NCI-H526 (cell line): ENCODE measurements at regions not wholly inside any gene's neighbourhood (a gene's known extent, or its start where the extent isn't known, plus 50 kb on each side); places are given as distances from the start of the nearest gene placed in this dataset.

Experiments
- DNase-seq, 2 experiments: peaks; one replicate each; lab custom pipeline; 2025; lab: John Stamatoyannopoulos, UW

DNA sequence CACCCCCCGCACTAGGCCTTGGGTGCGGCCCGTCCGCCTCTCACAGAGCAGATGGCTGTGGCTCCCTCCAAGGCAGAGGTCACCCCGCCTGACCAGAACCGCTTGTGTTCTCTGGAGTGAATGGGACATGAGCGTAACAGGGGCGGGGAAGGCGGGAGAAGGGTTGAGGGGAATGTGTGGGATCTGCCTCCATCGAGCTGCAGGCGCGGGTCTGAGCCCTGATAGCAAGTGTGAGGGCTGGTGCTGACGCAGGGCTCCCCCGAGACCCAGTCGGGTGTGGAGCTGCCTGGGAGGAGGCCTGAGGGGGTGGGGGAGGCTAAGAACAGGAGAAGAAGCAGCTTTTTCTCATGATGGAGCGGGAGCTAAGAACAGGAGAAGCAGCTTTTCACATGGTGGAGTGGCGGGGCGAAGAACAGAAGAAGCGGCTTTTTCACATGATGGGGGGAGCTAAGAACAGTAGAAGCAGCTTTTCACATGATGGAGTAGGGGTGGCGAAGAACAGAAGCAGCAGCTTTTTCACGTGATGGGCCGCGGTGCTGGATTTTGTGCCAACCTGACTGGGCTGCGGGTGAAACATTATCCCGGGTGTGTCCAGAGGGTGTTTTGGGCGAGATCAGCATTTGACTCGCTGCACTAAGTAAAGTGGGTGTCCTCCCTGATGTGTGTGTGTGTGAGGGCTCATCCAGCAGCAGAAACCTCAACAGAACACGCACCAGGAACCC lies 169.3 kb downstream of the TTLL2 start:
- DNase-seq = no peak

DNA sequence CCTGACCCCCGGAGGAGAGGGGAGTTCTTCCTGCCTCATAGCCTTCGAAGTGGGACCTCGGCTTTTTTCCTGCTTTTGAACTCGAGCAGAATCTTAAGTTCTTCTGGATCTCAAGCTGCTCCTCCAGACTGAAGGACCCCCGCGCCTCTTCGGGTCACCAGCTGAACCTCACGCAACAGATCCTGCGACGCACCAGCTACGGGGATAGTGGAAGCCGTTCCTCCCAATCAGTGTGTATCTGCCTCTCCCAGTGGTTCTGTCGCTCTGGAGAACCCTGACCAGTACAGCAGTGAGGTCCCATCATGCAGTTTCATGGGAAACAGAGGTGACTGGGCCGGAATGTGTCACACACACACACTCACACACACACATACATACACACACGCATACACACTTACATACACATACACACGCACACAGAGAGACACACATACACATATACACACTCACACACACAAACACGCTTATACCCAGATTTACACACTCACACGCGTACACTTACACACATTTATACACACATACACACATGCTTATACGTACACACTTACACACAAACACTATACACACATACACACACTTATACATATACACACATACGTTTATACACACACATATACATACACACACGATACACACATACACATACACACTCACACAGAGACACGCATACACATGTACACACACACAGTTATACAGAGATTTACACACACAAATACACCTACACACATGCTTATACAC lies 170.0 kb downstream of the TTLL2 start:
- DNase-seq = no peak

DNA sequence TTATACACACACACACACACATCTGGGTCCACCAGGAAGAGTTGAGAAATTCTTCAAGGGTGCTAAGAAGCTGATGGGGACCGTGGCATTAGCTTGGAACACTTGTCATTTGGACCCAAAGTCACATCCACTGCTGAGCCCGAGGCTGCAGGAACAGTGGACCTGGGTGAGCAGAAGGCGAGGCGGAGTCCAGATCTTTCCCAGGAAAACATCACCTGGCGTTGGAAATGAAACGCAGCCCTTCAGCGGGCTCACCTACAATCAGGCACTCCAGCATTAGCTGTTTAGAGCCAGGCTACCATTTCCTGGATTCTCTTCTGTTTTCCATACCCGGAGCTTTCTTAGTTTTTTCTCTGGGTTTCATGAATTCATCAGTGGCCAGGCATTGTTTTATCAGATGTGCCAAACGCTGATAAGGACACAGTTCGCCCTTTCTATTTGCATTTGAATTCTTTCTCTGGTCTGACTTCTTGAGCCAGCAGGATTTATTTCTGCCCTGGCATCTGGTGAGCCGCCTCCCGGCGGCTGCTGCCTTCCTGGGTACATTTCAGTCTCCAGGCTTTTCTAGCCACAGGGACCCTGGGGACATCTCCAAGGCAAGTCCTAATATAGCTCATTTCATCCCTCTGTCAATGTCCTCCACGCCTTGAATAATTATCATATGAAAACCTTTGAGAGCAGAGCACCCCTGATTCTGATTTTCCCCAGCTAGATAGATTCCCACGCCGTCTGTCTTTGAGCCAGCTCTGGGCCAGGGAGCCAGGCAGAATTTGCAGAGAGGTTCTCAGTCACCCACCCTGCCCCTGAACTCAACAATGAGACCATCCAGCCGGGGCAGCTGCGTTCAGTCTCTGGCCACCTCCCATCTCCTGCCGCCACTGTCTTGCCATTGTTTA lies 170.9 kb downstream of the TTLL2 start:
- peak; percentile 29 to 58 for DNase-seq

DNA sequence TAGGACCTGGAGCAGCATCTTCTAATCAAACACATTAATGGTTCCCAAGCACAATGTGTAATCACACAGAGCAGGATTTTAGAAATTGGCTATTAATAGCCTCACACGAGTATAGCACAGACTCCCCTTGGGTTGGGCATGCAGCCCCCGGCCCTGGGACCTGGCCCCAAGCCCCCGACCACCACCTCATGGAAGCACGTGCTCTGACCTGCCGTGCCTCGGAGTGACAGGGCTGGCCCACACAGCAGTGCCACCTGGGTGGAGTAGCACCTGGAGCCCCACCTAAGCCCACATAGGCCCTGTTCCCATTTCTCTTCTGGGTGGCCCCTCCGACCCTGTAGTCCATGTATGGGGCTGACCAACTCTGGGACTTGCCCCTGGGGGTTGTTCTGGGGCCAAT lies 171.8 kb downstream of the TTLL2 start:
- no peak for DNase-seq

DNA sequence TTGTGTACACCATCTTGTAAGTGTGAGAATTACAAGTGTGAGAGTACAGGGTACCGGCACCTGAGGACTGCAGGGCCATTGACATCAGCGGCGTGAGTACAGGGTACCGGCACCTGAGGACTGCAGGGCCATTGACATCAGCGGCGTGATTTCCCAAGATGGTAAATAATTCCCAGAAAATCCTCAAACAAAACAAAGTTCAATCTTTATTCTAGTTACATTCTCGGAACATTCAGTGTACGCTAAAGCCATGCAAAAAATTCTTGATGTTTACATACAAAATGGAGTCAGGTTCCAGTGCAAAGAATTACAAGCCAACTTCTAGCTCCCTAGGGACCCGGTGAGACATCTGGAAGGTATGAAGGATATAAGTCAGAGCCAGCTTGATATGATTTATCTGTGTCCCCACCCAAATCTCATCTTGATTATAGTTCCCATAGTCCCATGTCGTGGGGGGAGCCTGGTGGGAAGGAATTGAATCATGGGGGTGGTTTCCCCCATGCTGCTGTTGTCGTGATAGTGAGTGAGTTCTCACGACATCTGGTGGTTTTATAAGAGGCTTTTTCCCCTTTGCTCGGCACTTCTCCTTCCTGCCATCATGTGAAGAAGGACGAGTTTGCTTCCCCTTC lies 172.7 kb downstream of the TTLL2 start:
- DNase-seq = no peak

DNA sequence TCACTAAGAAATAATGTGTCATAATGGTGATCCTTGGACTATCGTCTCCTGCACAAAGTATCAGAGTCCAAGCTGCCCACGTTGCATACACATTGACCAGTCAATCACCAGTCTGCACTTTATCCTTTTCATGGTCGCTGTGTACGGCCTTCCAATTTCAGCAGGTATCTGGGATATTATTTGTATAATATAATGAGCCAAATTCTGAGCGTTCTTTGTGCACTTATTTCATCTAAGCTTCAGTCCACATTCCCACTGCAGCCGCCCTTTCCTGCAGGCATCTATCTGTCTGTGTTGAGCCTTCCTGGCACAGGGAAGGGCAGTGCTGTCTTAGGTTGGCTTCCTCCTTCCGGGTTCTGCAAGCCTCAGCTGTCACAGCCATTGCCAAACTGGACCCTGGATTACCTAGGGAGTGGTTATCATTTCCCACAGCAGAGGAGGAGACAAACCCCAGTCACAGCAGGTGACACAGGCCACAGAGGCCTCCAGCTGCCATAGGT lies 174.3 kb downstream of the TTLL2 start:
- DNase-seq = no peak

DNA sequence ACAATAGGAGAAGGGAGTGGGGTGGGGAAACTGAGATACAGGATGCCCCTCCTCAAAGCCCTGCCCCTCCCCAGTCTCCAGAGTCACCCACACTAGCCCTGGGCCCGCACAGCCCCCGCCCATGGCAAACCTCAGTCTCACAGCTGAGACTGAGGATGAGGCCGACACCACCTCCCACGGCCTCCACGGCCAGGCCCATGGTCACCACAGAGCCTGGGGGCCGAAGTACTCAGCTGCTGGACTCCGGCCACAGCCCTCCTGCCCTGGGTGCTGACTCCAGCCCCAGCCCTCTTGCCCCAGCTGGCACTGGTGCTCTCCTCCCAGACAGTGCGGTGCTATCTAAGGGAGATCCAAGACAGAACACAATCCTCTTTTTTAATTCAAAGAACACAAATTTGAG lies 176.1 kb downstream of the TTLL2 start:
- no peak for DNase-seq

DNA sequence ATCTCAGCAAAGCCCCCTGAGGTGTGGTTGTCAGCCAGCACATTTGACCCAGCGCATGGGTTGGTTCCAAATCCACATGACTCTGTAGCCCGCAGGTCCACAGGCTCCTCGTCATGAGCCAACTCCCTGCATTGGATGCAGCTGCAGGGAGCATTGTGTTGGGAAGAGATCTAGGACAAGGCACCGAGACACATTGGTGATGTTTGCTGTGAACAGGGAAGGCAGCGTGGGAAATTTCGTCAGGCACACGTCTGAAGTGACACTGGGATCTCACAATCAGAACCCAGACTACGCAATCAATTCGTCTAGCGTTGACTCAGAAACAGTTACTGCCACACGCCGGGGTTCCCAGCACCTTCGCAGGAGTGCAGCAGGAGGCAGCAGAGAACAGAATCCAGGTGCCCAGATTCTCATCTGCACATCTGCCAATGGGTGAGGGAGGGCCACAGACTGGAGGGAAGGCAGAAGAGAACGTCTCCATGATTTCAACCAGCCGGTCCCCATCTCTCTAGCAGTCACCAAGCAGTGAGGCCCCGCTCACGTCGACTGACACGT lies 177.0 kb downstream of the TTLL2 start:
- peak; percentile 28 to 79 for DNase-seq

DNA sequence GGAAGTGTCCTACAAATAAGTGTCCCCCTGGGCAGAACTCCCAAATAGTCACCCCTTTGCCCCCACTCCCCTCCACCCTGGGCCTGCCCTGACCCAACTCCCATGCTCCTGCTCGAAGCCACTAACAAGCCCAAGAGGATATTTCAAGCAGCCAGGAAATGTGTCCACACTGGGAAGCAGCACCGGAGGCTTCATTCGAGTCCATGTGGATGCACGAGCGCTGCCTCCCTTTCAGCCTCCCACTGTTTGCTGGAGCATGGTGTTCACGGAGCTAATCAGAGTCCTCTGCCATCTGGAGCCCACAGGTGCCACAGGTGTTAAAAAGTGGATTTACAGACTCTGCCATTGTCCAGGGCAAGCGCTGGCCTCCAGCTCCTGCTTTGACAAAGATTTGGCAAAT lies 177.6 kb downstream of the TTLL2 start:
- DNase-seq = no peak

DNA sequence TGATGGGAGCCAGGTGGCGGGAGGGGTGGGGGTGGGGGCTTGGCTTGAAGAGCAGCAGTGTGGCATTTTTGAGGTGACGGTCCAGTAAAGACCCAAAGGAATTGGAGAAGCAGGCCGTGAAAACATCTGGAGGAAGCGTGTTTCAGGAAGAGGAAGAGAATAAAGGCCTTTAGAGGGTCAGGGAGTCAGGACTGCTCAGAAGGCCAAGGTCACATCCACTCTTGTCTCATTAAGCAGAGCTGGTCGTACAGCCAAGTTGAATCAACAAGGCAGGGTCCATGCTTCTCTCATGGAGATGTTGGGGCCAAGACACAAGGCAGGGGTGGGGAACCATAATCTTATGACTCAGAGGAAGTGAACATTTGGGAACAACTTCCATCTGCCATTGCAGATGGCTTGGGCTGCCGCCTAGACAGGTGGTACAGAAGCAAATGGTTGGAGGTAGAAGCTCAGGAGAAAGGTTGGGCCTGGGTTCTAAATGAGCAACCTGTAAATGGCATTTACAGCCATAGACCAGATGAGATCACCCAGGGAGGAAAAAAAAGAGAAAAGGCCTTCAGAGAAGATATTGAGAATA lies 179.6 kb downstream of the TTLL2 start:
- no peak for DNase-seq

DNA sequence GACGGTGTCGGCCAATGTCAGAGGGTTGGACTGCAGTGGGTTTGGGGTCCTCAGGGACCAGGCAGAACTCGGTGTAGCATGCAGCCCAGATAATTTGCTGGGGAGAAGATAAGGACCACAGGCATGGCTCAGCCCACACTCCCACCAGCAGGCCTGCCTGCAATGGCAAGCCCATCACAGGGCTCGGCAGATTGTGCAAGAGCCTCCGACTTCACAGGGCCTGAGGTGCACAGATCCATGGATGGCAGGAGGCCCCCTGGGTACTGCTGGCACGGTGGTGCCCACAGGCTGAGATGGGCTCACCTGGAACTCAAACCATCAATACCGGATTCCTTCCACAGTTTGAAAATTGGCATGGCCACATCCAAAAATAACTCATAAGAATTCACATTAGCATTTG lies 180.3 kb downstream of the TTLL2 start:
- no peak for DNase-seq

DNA sequence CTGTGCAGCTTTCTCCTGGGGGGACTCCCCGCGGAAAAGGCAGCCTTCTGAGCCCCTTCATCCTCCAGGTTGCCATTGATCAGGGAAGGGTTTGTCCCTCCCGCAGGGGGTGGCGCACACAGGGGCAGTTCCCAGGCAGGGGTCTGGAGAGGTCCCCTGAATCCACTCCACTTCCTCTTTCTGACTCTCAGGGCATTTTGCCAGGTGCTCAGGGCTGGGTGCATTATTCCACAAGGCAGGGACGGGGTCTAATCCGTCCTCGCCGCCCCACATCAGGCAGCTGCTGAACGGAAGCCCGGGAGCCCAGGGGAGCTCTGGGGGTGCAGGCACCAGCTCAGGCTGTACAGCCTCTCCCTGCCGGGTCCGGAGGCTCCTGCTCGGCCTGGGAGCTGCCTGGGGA lies 180.9 kb downstream of the TTLL2 start:
- no peak for DNase-seq

DNA sequence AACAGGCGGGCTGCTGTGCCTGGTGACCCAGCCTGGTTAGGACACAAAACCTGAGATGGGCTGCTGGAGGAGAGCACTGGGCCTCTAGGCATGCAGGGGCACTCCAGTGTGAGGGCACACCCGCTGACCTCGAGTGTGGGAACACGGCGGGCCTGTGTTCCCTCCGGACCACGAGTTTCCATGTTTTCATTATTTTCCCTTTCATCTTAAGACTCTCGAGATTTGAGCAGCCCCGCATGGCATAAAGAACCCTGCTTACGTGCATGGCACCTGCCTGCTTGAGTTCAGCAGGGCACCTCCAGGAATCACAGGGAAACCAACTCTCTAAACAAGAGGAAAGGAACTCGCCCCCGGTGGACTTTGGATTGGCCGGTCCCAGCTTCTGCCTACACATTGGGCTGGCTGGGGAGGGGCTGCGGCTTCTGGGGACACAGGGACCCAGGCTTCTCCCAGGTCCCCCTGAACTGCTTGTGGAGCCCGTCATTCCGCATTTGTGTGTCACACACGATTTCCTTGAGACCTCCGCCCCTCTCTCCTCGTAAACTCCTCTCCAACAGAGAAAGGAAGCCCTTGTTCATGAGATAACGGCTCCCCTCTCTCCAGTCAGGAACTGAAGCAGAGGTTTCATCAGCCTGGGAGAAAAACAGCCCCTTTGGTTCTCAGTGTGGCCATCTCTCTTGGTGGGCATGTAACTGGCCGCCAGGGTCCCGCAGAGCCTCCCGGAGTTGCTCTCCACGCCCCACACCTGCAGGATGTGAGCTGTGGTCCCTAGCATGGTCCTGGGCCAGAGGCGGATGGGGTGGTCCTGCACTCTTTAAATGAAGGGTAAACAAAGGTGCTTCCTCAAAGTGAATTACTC lies 181.8 kb downstream of the TTLL2 start:
- DNase-seq = no peak

DNA sequence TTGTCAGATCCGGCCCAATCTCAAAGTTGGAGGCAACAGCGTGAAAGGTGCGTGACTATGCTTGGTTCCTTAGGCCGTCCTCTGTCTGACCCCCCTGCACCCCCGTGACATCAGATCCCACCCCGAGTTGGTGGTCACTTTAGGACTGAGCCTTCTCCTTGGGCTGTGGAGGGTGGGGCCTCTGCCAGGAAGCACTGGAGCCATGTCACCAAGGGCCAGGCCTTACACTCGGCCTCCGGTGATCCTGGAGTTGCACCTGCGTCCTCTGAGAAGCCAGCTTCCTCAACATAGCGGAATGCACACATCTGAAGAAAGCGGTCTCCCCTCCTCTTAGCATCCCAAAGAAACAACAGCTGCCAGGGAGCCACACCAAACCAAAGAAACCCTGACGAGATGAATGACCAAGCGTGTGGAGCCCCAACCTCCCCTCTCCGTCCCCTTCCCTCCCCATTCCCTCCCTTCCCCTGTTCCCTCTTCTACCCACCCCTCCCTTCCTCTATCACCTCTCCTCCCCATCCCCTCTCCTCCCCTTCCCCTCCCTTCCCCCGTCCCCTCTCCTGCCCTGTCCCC lies 182.6 kb downstream of the TTLL2 start:
- DNase-seq = no peak

DNA sequence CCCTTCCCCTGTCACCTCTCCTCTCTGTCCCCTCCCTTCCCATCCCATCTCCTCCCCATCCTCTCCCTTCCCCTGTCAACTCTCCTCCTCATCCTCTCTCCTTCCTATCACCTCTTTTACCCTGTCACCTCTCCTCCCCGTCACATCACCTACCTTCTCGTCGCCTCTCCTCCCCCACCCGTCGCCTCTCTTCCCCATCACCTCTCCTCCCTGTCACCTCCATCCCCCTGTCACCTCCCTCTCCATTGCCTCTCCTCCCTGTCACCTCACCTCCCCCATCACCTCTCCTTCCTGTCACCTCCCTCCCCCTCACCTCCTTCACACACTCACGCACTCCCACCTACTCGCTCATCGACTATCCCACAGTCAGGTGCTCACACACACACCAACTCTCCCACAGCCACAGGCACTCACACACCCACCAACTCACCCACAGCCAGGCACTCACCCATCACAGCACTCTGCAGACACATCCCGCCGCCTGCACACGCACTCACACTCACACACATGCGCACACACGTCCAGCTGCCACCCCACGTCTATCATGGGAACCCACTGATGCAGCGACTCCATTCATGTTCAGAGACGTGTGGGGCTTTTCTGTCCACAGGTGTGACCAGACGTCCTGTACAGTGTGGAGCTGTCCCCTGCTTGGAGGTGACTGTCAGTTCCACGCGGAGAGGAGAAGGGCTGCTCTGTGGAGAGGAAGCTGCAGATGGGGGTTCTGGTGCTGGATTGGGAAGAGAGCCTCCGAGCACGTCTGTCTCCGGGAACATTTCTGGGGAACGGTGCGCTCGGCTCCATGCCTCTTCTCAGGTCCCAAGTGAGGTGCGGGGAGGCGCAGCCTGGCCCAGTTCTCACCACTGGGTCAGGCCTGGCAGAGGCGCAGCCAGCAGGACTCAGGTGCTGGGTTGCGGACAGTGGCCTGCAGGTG lies 184.3 kb downstream of the TTLL2 start:
- DNase-seq = no peak

DNA sequence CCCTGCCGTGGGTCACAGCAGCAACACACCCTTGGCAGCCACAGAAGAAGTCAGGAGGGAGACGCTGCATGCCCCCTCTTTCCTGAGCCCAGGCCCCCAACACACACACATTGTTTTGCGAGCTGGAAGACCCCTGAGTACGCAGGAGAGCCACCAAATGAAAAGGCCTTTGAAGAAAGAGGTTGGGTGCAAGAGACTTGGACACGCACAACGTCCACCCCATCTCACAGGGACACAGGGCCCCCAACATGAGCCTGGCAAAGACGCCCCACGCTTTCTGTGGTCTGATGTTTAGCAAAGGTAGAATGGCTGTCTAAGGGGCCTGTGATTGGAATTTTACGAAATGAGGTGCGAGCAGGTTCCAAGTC lies 185.0 kb downstream of the TTLL2 start:
- DNase-seq = no peak

DNA sequence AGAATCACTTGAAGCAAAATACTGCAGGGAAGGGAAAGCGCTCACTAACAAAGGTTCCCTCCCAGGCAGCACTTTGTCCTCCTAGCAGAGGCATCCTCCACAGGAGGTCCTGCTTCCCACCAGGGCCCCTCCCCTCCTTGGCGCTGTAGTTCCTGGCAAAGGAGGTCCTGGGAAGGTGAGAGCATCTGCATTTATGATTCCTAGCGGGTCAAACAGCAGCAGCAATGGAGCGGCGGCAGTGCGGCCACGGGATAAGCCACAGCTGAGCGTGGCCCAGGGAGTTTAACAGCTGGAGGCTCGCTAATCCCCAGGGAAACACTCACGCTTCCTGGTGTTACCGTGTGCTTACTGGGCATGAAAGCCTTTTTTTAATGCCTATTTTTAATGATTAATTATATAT lies 185.8 kb downstream of the TTLL2 start:
- DNase-seq = no peak

DNA sequence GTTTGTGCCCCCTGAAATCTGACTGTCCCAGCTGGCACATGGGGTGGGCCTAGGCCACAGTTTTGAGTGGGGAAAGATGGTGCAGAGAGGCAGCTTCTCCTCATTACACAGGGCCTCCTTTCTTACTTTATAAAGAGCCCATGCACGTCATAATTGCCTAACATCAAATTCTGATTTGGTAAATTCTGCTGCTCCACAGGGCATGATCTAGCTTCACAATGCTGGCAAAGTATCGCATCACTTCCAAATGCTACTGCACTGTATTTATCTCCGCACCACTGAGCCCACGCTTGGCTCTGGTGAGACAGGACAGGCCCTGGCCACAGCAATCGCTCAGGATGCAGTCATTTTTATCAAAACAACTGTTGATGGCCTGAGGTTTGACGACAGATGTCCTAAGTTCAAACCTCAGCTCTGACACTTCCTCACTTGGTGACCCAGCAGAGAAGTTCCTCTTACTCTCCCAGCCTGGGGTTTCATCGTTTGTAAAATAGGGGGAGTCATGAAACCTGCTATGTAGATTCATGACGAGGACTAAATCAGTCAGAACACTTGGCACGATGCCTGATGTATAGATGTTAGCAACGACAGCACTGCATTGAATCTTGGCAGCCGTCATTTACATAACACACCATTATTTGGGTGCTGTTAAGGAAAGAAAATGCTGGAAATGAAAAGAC lies 187.9 kb downstream of the TTLL2 start:
- DNase-seq = no peak
